ENCODE measurements at regions not wholly inside any gene's neighbourhood (a gene's known extent, or its start where the extent isn't known, plus 50 kb on each side); places are given as distances from the start of the nearest gene placed in this dataset.

GRCh38 chr22:47797342-47797945 lies 1035.0 kb downstream of the TBC1D22A start:
- TF ChIP-seq, protein P1, sequence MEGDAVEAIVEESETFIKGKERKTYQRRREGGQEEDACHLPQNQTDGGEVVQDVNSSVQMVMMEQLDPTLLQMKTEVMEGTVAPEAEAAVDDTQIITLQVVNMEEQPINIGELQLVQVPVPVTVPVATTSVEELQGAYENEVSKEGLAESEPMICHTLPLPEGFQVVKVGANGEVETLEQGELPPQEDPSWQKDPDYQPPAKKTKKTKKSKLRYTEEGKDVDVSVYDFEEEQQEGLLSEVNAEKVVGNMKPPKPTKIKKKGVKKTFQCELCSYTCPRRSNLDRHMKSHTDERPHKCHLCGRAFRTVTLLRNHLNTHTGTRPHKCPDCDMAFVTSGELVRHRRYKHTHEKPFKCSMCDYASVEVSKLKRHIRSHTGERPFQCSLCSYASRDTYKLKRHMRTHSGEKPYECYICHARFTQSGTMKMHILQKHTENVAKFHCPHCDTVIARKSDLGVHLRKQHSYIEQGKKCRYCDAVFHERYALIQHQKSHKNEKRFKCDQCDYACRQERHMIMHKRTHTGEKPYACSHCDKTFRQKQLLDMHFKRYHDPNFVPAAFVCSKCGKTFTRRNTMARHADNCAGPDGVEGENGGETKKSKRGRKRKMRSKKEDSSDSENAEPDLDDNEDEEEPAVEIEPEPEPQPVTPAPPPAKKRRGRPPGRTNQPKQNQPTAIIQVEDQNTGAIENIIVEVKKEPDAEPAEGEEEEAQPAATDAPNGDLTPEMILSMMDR (IDR thresholded peaks at IDR 0.05; ENCODE audit: low read depth, low read length): no peak
- TF ChIP-seq POLR2A (IDR thresholded peaks at IDR 0.05; ENCODE audit: extremely low read depth, insufficient read length): no peak

Data from NB4 (cell line).